HCT116 (cell line): ENCODE measurements at regions not wholly inside any gene's neighbourhood (a gene's known extent, or its start where the extent isn't known, plus 50 kb on each side); places are given as distances from the start of the nearest gene placed in this dataset.

Source experiments
- ATAC-seq: fragments of 200-7000 bp; cut with Tn5 transposase; 2 replicates; pipeline ENCODE4 v1.9.1; 2020; ENCODE audit warnings: mild to moderate bottlenecking, moderate library complexity
- BruUV-seq: library from RNA; stranded (reverse); fragments of 400-500 nt; replicated peaks from 2 replicates; lab custom pipeline; 2021; lab: Mats Ljungman, UMichigan
- CTCF ChIA-PET: fragments of 300-600 bp; sonication (Branson Sonifier 250); formaldehyde crosslinking; loops from one replicate; lab custom pipeline; 2021; ENCODE audit warnings: antibody characterized with exemption; lab: Charles Lee
- POLR2A ChIA-PET: fragments of 300-600, 350-600 bp; sonication (Branson Sonifier 250); formaldehyde crosslinking; loops from one replicate; lab custom pipeline; 2021; ENCODE audit warnings: antibody characterized with exemption; lab: Charles Lee
- RAD21 ChIA-PET, 2 experiments: fragments of 300-600 bp; sonication (Branson Sonifier 250); formaldehyde crosslinking; loops; one replicate each; lab custom pipeline; 2023; ENCODE audit warnings: low total read pairs in 2 of 2; ENCODE audit not compliant: uncharacterized antibody in 2 of 2, unreplicated experiment in 2 of 2, low non-redundant PET in 1 of 2; lab: Charles Lee
- DNase-seq: peaks from one replicate; pipeline ENCODE4 v3.0.0-alpha.2; 2010; ENCODE audit warnings: low read depth, low spot score
- H2AFZ ChIP-seq: fragments of 200-600 bp; shearing (Covaris generic), sonication (generic); 2 replicates; pipeline ENCODE4 v1.6.1; 2017; ENCODE audit warnings: low read depth, mixed run types, mixed read lengths, antibody characterized with exemption, low read length; ENCODE audit not compliant: poor library complexity, severe bottlenecking
- H3K27ac ChIP-seq: 2 replicates; pipeline ENCODE4 v1.5.1; 2012; ENCODE audit warnings: low read depth, low read length
- H3K27me3 ChIP-seq: fragments of 200-600 bp; sonication (generic); 2 replicates; pipeline ENCODE4 v1.6.1; 2016; ENCODE audit warnings: mixed run types, low read length, mixed read lengths; ENCODE audit not compliant: insufficient read depth
- H3K36me3 ChIP-seq, 2 experiments: fragments of 200-500 bp in 1 of 2; fragments of 200-600 bp in 1 of 2; sonication (Bioruptor generic) in 1 of 2; sonication (generic) in 1 of 2; 2 replicates each; pipeline versions ENCODE4 v1.5.1 to v1.6.1; 2014 to 2016; ENCODE audit warnings: low read length in 2 of 2, inconsistent platforms in 1 of 2, mixed read lengths in 1 of 2, mixed run types in 1 of 2; ENCODE audit not compliant: insufficient read depth in 2 of 2, control insufficient read depth in 1 of 2
- H3K4me1 ChIP-seq, 2 experiments: fragments of 200-600 bp in 1 of 2; sonication (generic) in 1 of 2; 2 replicates each; pipeline versions ENCODE4 v1.5.1 to v1.6.1; 2012 to 2017; ENCODE audit warnings: low read length in 2 of 2, inconsistent platforms in 1 of 2, mild to moderate bottlenecking in 1 of 2, mixed read lengths in 1 of 2, mixed run types in 1 of 2, moderate library complexity in 1 of 2; ENCODE audit not compliant: insufficient read depth in 2 of 2, control insufficient read depth in 1 of 2
- H3K4me2 ChIP-seq: fragments of 200-600 bp; sonication (generic); 2 replicates; pipeline ENCODE4 v1.6.1; 2017; ENCODE audit warnings: mixed run types, low read length, mixed read lengths
- H3K4me3 ChIP-seq, 2 experiments: fragments of 200-600 bp in 1 of 2; sonication (generic) in 1 of 2; replicated peaks in 1 of 2; 2 replicates each; pipeline ENCODE4 v1.5.1; 2011 to 2016; ENCODE audit warnings: low read length in 2 of 2, control low read depth in 1 of 2, low read depth in 1 of 2, mild to moderate bottlenecking in 1 of 2, mixed read lengths in 1 of 2, mixed run types in 1 of 2
- H3K79me2 ChIP-seq: fragments of 200-600 bp; sonication (generic); 2 replicates; pipeline ENCODE4 v1.6.1; 2017; ENCODE audit warnings: mild to moderate bottlenecking, mixed run types, low read length, moderate library complexity, mixed read lengths; ENCODE audit not compliant: insufficient read depth
- H3K9ac ChIP-seq: fragments of 200-600 bp; sonication (generic); 2 replicates; pipeline ENCODE4 v1.6.1; 2016; ENCODE audit warnings: low read length, mixed read lengths
- H3K9me2 ChIP-seq: fragments of 200-600 bp; sonication (generic), shearing (Covaris generic); 2 replicates; pipeline ENCODE4 v1.6.1; 2017; ENCODE audit warnings: mixed run types, mild to moderate bottlenecking, moderate library complexity; ENCODE audit not compliant: insufficient read depth
- H3K9me3 ChIP-seq, 2 experiments: fragments of 200-500 bp in 1 of 2; fragments of 200-600 bp in 1 of 2; sonication (Bioruptor generic) in 1 of 2; sonication (generic) in 1 of 2; 2 replicates each; pipeline ENCODE4 v1.6.1; 2014 to 2017; ENCODE audit warnings: low read length in 2 of 2, mixed read lengths in 2 of 2, inconsistent platforms in 1 of 2, low read depth in 1 of 2, mild to moderate bottlenecking in 1 of 2, mixed run types in 1 of 2, moderate library complexity in 1 of 2; ENCODE audit not compliant: control insufficient read depth in 1 of 2, insufficient read depth in 1 of 2
- H4K20me1 ChIP-seq: fragments of 200-600 bp; sonication (generic), shearing (Covaris generic); 2 replicates; pipeline ENCODE4 v1.6.1; 2017; ENCODE audit warnings: mixed run types, mild to moderate bottlenecking, moderate library complexity; ENCODE audit not compliant: insufficient read depth
- CBX3 ChIP-seq: IDR thresholded peaks from 2 replicates; pipeline ENCODE4 v1.6.1; 2012; ENCODE audit warnings: low read depth
- CTCF ChIP-seq, 3 experiments: fragments of 200-600 bp in 1 of 3; sonication (generic) in 1 of 3; IDR thresholded peaks in 2 of 3; conservative IDR thresholded peaks in 1 of 3; 2 replicates each; pipeline ENCODE4 v1.5.1; 2012 to 2017; ENCODE audit warnings: low read depth in 2 of 3, low read length in 2 of 3, antibody characterized with exemption in 1 of 3, borderline replicate concordance in 1 of 3, control low read depth in 1 of 3, mild to moderate bottlenecking in 1 of 3, mixed read lengths in 1 of 3, mixed run types in 1 of 3, moderate library complexity in 1 of 3; ENCODE audit not compliant: insufficient read depth in 1 of 3
- REST ChIP-seq: IDR thresholded peaks from 2 replicates; pipeline ENCODE4 v1.6.1; 2012; ENCODE audit warnings: low read depth
- SIN3A ChIP-seq: IDR thresholded peaks from 2 replicates; pipeline ENCODE4 v1.6.1; 2012; ENCODE audit warnings: low read depth
- SP1 ChIP-seq: IDR thresholded peaks from 2 replicates; pipeline ENCODE4 v1.6.1; 2012; ENCODE audit warnings: low read depth
- SRF ChIP-seq: IDR thresholded peaks from 2 replicates; pipeline ENCODE4 v1.6.1; 2012; ENCODE audit warnings: low read depth
- ZFX ChIP-seq: fragments of 450-650 bp; IDR thresholded peaks from 2 replicates; pipeline ENCODE4 v1.6.1; 2017
- ZNF274 ChIP-seq: fragments of 200-500 bp; sonication (Bioruptor generic); IDR thresholded peaks from 2 replicates; pipeline ENCODE4 v1.6.1; 2014; ENCODE audit warnings: mild to moderate bottlenecking, low read depth, low read length, inconsistent platforms
- intact Hi-C: fragments of 100-400 bp; cut with micrococcal nuclease; formaldehyde crosslinking; loops from 2 replicates; pipeline ENCODE4 v1.10.0; 2022

- H3K27ac ChIP-seq, result no peak overlapping the region
- H3K4me3 ChIP-seq, result no peak overlapping the region
- no peak for ATAC-seq
- intact Hi-C loops, result no loop called here
- H3K9me2 ChIP-seq, result no peaks in the 10 kb centered on the region
- H3K27me3 ChIP-seq, result peaks cover 7% of the 10 kb centered on the region; the same call in 1 of the 2 replicates
- BruUV-seq, result no TSS peak
- H3K4me2 ChIP-seq, result no peak overlapping the region
- no peak overlapping the region for H2AFZ ChIP-seq
- ChIA-PET POLR2A (no interaction called here), CTCF (no interaction called here)
- H4K20me1 ChIP-seq, result no peaks in the 10 kb centered on the region
- no peaks in the 10 kb centered on the region for H3K4me1 ChIP-seq
- H3K36me3 ChIP-seq, result no peaks in the 10 kb centered on the region
- no peaks in the 10 kb centered on the region for H3K79me2 ChIP-seq
- DNase-seq, result no peak
- H3K9me3 ChIP-seq, result no peaks in the 10 kb centered on the region
- TF ChIP-seq REST (no peak), CBX3 (no peak), SP1 (no peak)
- TF ChIP-seq, all 23 proteins: peak for 0
- no peak overlapping the region for H3K9ac ChIP-seq
- RAD21 ChIA-PET, result no interaction called here
Observed at GRCh38 chr3:59263152-59263551, 213.3 kb upstream of the CFAP20DC start.

- Histone ChIP-seq H3K9ac (no peak overlapping the region), H3K4me1 (no peaks in the 10 kb centered on the region), H4K20me1 (no peaks in the 10 kb centered on the region), H3K27me3 (peaks cover 7% of the 10 kb centered on the region; the same call in 1 of the 2 replicates), H3K4me2 (no peak overlapping the region), H3K27ac (no peak overlapping the region)
- no TSS peak for BruUV-seq
- no peak for DNase-seq
- CTCF ChIA-PET, result no interaction called here
- intact Hi-C loops, result no loop called here
- no peak for TF ChIP-seq CBX3
- no peak for TF ChIP-seq SIN3A
- no peak for TF ChIP-seq ZNF274
- no peak for TF ChIP-seq SRF
- TF ChIP-seq ZFX, result no peak
- TF ChIP-seq CTCF (IDR thresholded peaks at IDR 0.05 in 2 of 3, conservative IDR thresholded peaks at IDR 0.05 in 1 of 3; ENCODE audit: borderline replicate concordance in 1 of 3, insufficient read depth in 1 of 3, low read depth in 2 of 3, low read length in 2 of 3), result no peak
- TF ChIP-seq, all 23 proteins: peak for 0
- H3K9me2 ChIP-seq, result no peaks in the 10 kb centered on the region
- H3K4me3 ChIP-seq, result no peak overlapping the region
- no peaks in the 10 kb centered on the region for H3K79me2 ChIP-seq
- ChIA-PET RAD21 (no interaction called here), POLR2A (no interaction called here)
- ATAC-seq, result no peak
- H2AFZ ChIP-seq, result no peak overlapping the region
- no peaks in the 10 kb centered on the region for H3K36me3 ChIP-seq
- H3K9me3 ChIP-seq, result no peaks in the 10 kb centered on the region
Observed at GRCh38 chr3:59262076-59262498, 212.3 kb upstream of the CFAP20DC start.
